ENCODE measurements at regions not wholly inside any gene's neighbourhood (a gene's known extent, or its start where the extent isn't known, plus 50 kb on each side); places are given as distances from the start of the nearest gene placed in this dataset.

GRCh38 chr6:91781946-91782345 is 1195.1 kb upstream of the MAP3K7 start:
- ATAC-seq (peak in 1 of 4 donors; percentile 22), DNase-seq (peak in 3 of 5 donors; percentile 15 to 23 (median 17))
- Histone ChIP-seq H3K36me3 (no peaks in the 10 kb centered on the region), H3K9me3 (peaks cover 0 to 1% (median 0%) of the 10 kb centered on the region in 12 donors), H3K27me3 (no peaks in the 10 kb centered on the region), H3K4me1 (no peaks in the 10 kb centered on the region), H3K27ac (no peak overlapping the region), H3K4me3 (no peak overlapping the region)
- WGBS, 4 donors: 49 to 59% (median 52%) methylated on average over 3 of the region's 3 CpGs
- TF ChIP-seq POLR2A (IDR thresholded peaks at IDR 0.05): no peak
- TF ChIP-seq CTCF (IDR thresholded peaks at IDR 0.05): no peak
- intact Hi-C loops (cut with DNase I): no loop called here

GRCh38 chr6:91780270-91780669 is 1193.4 kb upstream of the MAP3K7 start:
- no peaks in the 10 kb centered on the region for H3K4me1 ChIP-seq
- ATAC-seq: no peak
- no peak for TF ChIP-seq CTCF (IDR thresholded peaks at IDR 0.05)
- TF ChIP-seq POLR2A (IDR thresholded peaks at IDR 0.05): no peak
- no peak overlapping the region for H3K4me3 ChIP-seq
- no peaks in the 10 kb centered on the region for H3K27me3 ChIP-seq
- intact Hi-C loops (cut with DNase I): no loop called here
- peaks cover 0 to 16% (median 3%) of the 10 kb centered on the region in 12 donors for H3K9me3 ChIP-seq
- 86 to 91% (median 89%) methylated on average over 2 of the region's 2 CpGs for WGBS, 4 donors
- no peaks in the 10 kb centered on the region for H3K36me3 ChIP-seq
- H3K27ac ChIP-seq: no peak overlapping the region
- no peak for DNase-seq

GRCh38 chr6:91761621-91762020 is 1174.7 kb upstream of the MAP3K7 start:
- Histone ChIP-seq H3K27me3 (no peaks in the 10 kb centered on the region), H3K4me1 (no peaks in the 10 kb centered on the region), H3K36me3 (no peaks in the 10 kb centered on the region), H3K9me3 (no peaks in the 10 kb centered on the region), H3K27ac (no peak overlapping the region), H3K4me3 (no peak overlapping the region)
- intact Hi-C loops (cut with DNase I): no loop called here
- WGBS, 4 donors: 49 to 62% (median 53%) methylated on average over 1 of the region's 1 CpG
- no peak for TF ChIP-seq POLR2A (IDR thresholded peaks at IDR 0.05)
- no peak for TF ChIP-seq CTCF (IDR thresholded peaks at IDR 0.05)
- no peak for ATAC-seq
- no peak for DNase-seq

GRCh38 chr6:91754691-91755090 is 1167.8 kb upstream of the MAP3K7 start:
- no peak for TF ChIP-seq CTCF (IDR thresholded peaks at IDR 0.05)
- Histone ChIP-seq H3K36me3 (no peaks in the 10 kb centered on the region), H3K4me1 (no peaks in the 10 kb centered on the region), H3K27ac (no peak overlapping the region), H3K4me3 (no peak overlapping the region), H3K9me3 (no peaks in the 10 kb centered on the region), H3K27me3 (no peaks in the 10 kb centered on the region)
- 13 to 27% (median 17%) methylated on average over 1 of the region's 1 CpG for WGBS, 4 donors
- DNase-seq (no peak), ATAC-seq (no peak)
- intact Hi-C loops (cut with DNase I): no loop called here
